IMR-90 (cell line): ENCODE measurements at regions not wholly inside any gene's neighbourhood (a gene's known extent, or its start where the extent isn't known, plus 50 kb on each side); places are given as distances from the start of the nearest gene placed in this dataset.

Source experiments
- ATAC-seq: fragments of 200-7000 bp; cut with Tn5 transposase; 2 replicates; pipeline ENCODE4 v1.9.1; 2020; ENCODE audit warnings: low read depth, mild to moderate bottlenecking, moderate library complexity
- BruUV-seq: library from RNA; stranded (reverse); fragments of 400-500 nt; replicated peaks from 2 replicates; lab custom pipeline; 2021; lab: Mats Ljungman, UMichigan
- CTCF ChIA-PET: fragments of 300-600 bp; formaldehyde crosslinking; extraction: SDS; loops from one replicate; lab custom pipeline; 2021; ENCODE audit warnings: antibody characterized with exemption; lab: Yijun Ruan, JAX
- POLR2A ChIA-PET: fragments of 300-600 bp; sonication (Branson Sonifier 250); formaldehyde crosslinking; loops from one replicate; lab custom pipeline; 2022; ENCODE audit warnings: antibody characterized with exemption; ENCODE audit not compliant: unreplicated experiment; lab: Charles Lee
- DNase-seq: peaks from one replicate; pipeline ENCODE4 v3.0.0; 2013
- H2AFZ ChIP-seq: replicated peaks from 2 replicates; pipeline ENCODE3; 2013; ENCODE audit warnings: low read length, mild to moderate bottlenecking; ENCODE audit not compliant: poor library complexity
- H2AK5ac ChIP-seq: 2 replicates; pipeline ENCODE4 v1.6.1; 2013; ENCODE audit warnings: low read depth, low read length, inconsistent platforms
- H2AK9ac ChIP-seq: replicated peaks from 2 replicates; pipeline ENCODE3; 2013; ENCODE audit warnings: mild to moderate bottlenecking, low read depth, low read length, moderate library complexity; ENCODE audit not compliant: poor library complexity
- H2BK120ac ChIP-seq: 2 replicates; pipeline ENCODE4 v1.6.1; 2013; ENCODE audit warnings: low read depth, low read length, inconsistent platforms
- H2BK15ac ChIP-seq: 3 replicates; pipeline ENCODE4 v1.6.1; 2013; ENCODE audit warnings: low read depth, low read length, inconsistent platforms
- H2BK20ac ChIP-seq: 2 replicates; pipeline ENCODE4 v1.6.1; 2013; ENCODE audit warnings: low read depth, mild to moderate bottlenecking, inconsistent platforms, low read length, moderate library complexity
- H2BK5ac ChIP-seq: 2 replicates; pipeline ENCODE4 v1.6.1; 2013; ENCODE audit warnings: mild to moderate bottlenecking, low read depth, low read length, inconsistent platforms; ENCODE audit not compliant: poor library complexity, severe bottlenecking
- H3K14ac ChIP-seq: replicated peaks from 2 replicates; pipeline ENCODE4 v1.6.1; 2013; ENCODE audit warnings: low read depth, low read length, inconsistent platforms
- H3K18ac ChIP-seq: 2 replicates; pipeline ENCODE4 v1.6.1; 2013; ENCODE audit warnings: low read depth, low read length, control low read depth
- H3K23ac ChIP-seq: 2 replicates; pipeline ENCODE4 v1.6.1; 2013; ENCODE audit warnings: low read depth, low read length, inconsistent platforms
- H3K27ac ChIP-seq: 2 replicates; pipeline ENCODE4 v1.5.1; 2013; ENCODE audit warnings: mild to moderate bottlenecking, control low read depth, low read length; ENCODE audit not compliant: insufficient read depth
- H3K27me3 ChIP-seq: 2 replicates; pipeline ENCODE4 v1.6.1; 2013; ENCODE audit warnings: low read length; ENCODE audit not compliant: control insufficient read depth, insufficient read depth
- H3K36me3 ChIP-seq: 2 replicates; pipeline ENCODE4 v1.6.1; 2013; ENCODE audit warnings: low read length, mixed read lengths; ENCODE audit not compliant: control insufficient read depth, insufficient read depth
- H3K4ac ChIP-seq: 2 replicates; pipeline ENCODE4 v1.6.1; 2013; ENCODE audit warnings: low read depth, low read length, inconsistent platforms
- H3K4me1 ChIP-seq: 2 replicates; pipeline ENCODE4 v1.6.1; 2013; ENCODE audit warnings: low read length, mixed read lengths; ENCODE audit not compliant: control insufficient read depth, insufficient read depth
- H3K4me2 ChIP-seq: 2 replicates; pipeline ENCODE4 v1.6.1; 2013; ENCODE audit warnings: low read depth, mild to moderate bottlenecking, control low read depth, low read length, moderate library complexity
- H3K4me3 ChIP-seq: 2 replicates; pipeline ENCODE4 v1.5.1; 2013; ENCODE audit warnings: low read depth, mild to moderate bottlenecking, control low read depth, low read length, moderate library complexity; ENCODE audit not compliant: insufficient read depth
- H3K56ac ChIP-seq: 2 replicates; pipeline ENCODE4 v1.6.1; 2013; ENCODE audit warnings: low read length, inconsistent platforms; ENCODE audit not compliant: insufficient read depth; ENCODE audit errors: extremely low read depth
- H3K79me1 ChIP-seq, 2 experiments: 2 replicates each; pipeline ENCODE4 v1.6.1; 2013; ENCODE audit warnings: low read length in 2 of 2, inconsistent platforms in 1 of 2, low read depth in 1 of 2
- H3K9ac ChIP-seq: 2 replicates; pipeline ENCODE4 v1.6.1; 2013; ENCODE audit warnings: low read depth, low read length, control low read depth
- H3K9me1 ChIP-seq: 2 replicates; pipeline ENCODE4 v1.6.1; 2013; ENCODE audit warnings: low read length, inconsistent platforms; ENCODE audit not compliant: insufficient read depth
- H3K9me3 ChIP-seq: 2 replicates; pipeline ENCODE4 v1.6.1; 2013; ENCODE audit warnings: low read length; ENCODE audit not compliant: control insufficient read depth, insufficient read depth
- H4K20me1 ChIP-seq: 2 replicates; pipeline ENCODE4 v1.6.1; 2013; ENCODE audit warnings: low read length, inconsistent platforms; ENCODE audit not compliant: insufficient read depth
- H4K5ac ChIP-seq: 2 replicates; pipeline ENCODE4 v1.6.1; 2013; ENCODE audit warnings: mild to moderate bottlenecking, low read depth, low read length, control low read depth
- H4K8ac ChIP-seq, 2 experiments: 2 replicates each; pipeline ENCODE4 v1.6.1; 2013; ENCODE audit warnings: low read depth in 2 of 2, low read length in 2 of 2, control low read depth in 1 of 2, inconsistent platforms in 1 of 2
- H4K91ac ChIP-seq: 2 replicates; pipeline ENCODE4 v1.6.1; 2013; ENCODE audit warnings: low read depth, low read length, inconsistent platforms; ENCODE audit not compliant: insufficient read depth
- BHLHE40 ChIP-seq: fragments of 150-350 bp; IDR thresholded peaks from 2 replicates; pipeline ENCODE4 v1.6.1; 2016; ENCODE audit warnings: mild to moderate bottlenecking, low read depth, low read length
- CEBPB ChIP-seq: IDR thresholded peaks from 2 replicates; pipeline ENCODE4 v1.6.1; 2012; ENCODE audit warnings: low read depth, low read length, improper control_type of control experiment
- CHD1 ChIP-seq: IDR thresholded peaks from 2 replicates; pipeline ENCODE4 v1.6.1; 2012; ENCODE audit warnings: low read depth, low read length, improper control_type of control experiment
- CTCF ChIP-seq: conservative IDR thresholded peaks from 2 replicates; pipeline ENCODE4 v1.5.1; 2012; ENCODE audit warnings: mild to moderate bottlenecking, low read depth, low read length, improper control_type of control experiment
- ELK1 ChIP-seq: fragments of 150-350 bp; IDR thresholded peaks from 2 replicates; pipeline ENCODE4 v1.6.1; 2016; ENCODE audit warnings: low read depth, mild to moderate bottlenecking, low read length, moderate library complexity, borderline replicate concordance
- FOS ChIP-seq: fragments of 150-350 bp; IDR thresholded peaks from 2 replicates; pipeline ENCODE4 v1.6.1; 2016; ENCODE audit warnings: low read depth, low read length
- MAFK ChIP-seq: IDR thresholded peaks from 2 replicates; pipeline ENCODE4 v1.6.1; 2012; ENCODE audit warnings: low read depth, low read length, improper control_type of control experiment
- MAZ ChIP-seq: IDR thresholded peaks from 2 replicates; pipeline ENCODE4 v1.6.1; 2012; ENCODE audit warnings: low read depth, mild to moderate bottlenecking, low read length, improper control_type of control experiment, moderate library complexity, borderline replicate concordance
- MXI1 ChIP-seq: IDR thresholded peaks from 2 replicates; pipeline ENCODE4 v1.6.1; 2012; ENCODE audit warnings: low read depth, mild to moderate bottlenecking, low read length, moderate library complexity, borderline replicate concordance
- NFE2L2 ChIP-seq: fragments of 150-350 bp; IDR thresholded peaks from 2 replicates; pipeline ENCODE4 v1.6.1; 2016; ENCODE audit warnings: low read depth, mild to moderate bottlenecking, low read length
- POLR2A ChIP-seq: IDR thresholded peaks from 2 replicates; pipeline ENCODE4 v1.6.1; 2012; ENCODE audit warnings: mild to moderate bottlenecking, low read depth, low read length
- RAD21 ChIP-seq: IDR thresholded peaks from 2 replicates; pipeline ENCODE4 v1.6.1; 2012; ENCODE audit warnings: low read length, improper control_type of control experiment
- RCOR1 ChIP-seq: IDR thresholded peaks from 2 replicates; pipeline ENCODE4 v1.6.1; 2012; ENCODE audit warnings: mild to moderate bottlenecking, low read length, improper control_type of control experiment; ENCODE audit not compliant: insufficient replicate concordance
- RFX5 ChIP-seq: IDR thresholded peaks from 2 replicates; pipeline ENCODE4 v1.8.0; 2012; ENCODE audit warnings: low read depth, mild to moderate bottlenecking, low read length, moderate library complexity
- SMC3 ChIP-seq: fragments of 150-350 bp; IDR thresholded peaks from 2 replicates; pipeline ENCODE4 v1.6.1; 2016; ENCODE audit warnings: low read depth, mild to moderate bottlenecking, antibody characterized with exemption, low read length, moderate library complexity
- USF2 ChIP-seq: fragments of 150-350 bp; IDR thresholded peaks from 2 replicates; pipeline ENCODE4 v1.6.1; 2017; ENCODE audit warnings: mild to moderate bottlenecking, antibody characterized with exemption, low read length, low read depth
- dilution Hi-C: fragments of 300-500 bp; cut with HindIII; formaldehyde crosslinking; loops from one replicate; pipeline ENCODE4 v1.14.3; 2018; ENCODE audit warnings: low sequenced_read_pairs; ENCODE audit not compliant: unreplicated experiment
- in situ Hi-C: fragments of 300-500 bp; cut with MboI; formaldehyde crosslinking; loops from 3 replicates; pipeline ENCODE4 v1.14.3; 2019; ENCODE audit warnings: low sequenced_read_pairs, inconsistent platforms, mixed read lengths
- intact Hi-C: fragments of 100-400 bp; cut with micrococcal nuclease; formaldehyde crosslinking; loops from 2 replicates; pipeline ENCODE4 v1.10.0; 2022

GRCh38 chr10:59960751-59961150 is 54.4 kb upstream of the CCDC6 start:
- no peaks in the 10 kb centered on the region for H4K20me1 ChIP-seq
- CTCF ChIA-PET: interaction anchor here (1.1 kb wide), 1 partner anchor 54 kb away, joined by 3 read pairs; the partner anchor contains the start of gene CCDC6
- H4K91ac ChIP-seq: no peak overlapping the region
- no peak for DNase-seq
- POLR2A ChIA-PET: no interaction called here
- no peak overlapping the region for H3K4me2 ChIP-seq
- no peak for TF ChIP-seq SMC3
- TF ChIP-seq CTCF: no peak
- no peak for TF ChIP-seq CEBPB
- no peak for TF ChIP-seq USF2
- no peak for TF ChIP-seq ELK1
- TF ChIP-seq POLR2A: no peak
- no peak for TF ChIP-seq MAFK
- TF ChIP-seq RFX5: no peak
- no peak for TF ChIP-seq CHD1
- TF ChIP-seq RAD21: no peak
- no peak for TF ChIP-seq MAZ
- TF ChIP-seq NFE2L2: no peak
- no peak for TF ChIP-seq BHLHE40
- TF ChIP-seq MXI1: no peak
- TF ChIP-seq RCOR1: no peak
- TF ChIP-seq FOS: no peak
- H3K18ac ChIP-seq: no peak overlapping the region
- no peak for ATAC-seq
- no peak overlapping the region for H2BK5ac ChIP-seq
- H2BK20ac ChIP-seq: no peak overlapping the region
- no peak overlapping the region for H2BK15ac ChIP-seq
- no peak overlapping the region for H3K56ac ChIP-seq
- in situ Hi-C loops (no loop called here), intact Hi-C loops (no loop called here), dilution Hi-C loops (no loop called here)
- H2BK120ac ChIP-seq: no peak overlapping the region
- H3K27ac ChIP-seq: no peak overlapping the region
- no TSS peak for BruUV-seq
- H3K9ac ChIP-seq: no peak overlapping the region
- H3K4me3 ChIP-seq: no peak overlapping the region
- no peaks in the 10 kb centered on the region for H3K36me3 ChIP-seq
- H3K27me3 ChIP-seq: no peaks in the 10 kb centered on the region
- no peaks in the 10 kb centered on the region for H3K4me1 ChIP-seq
- no peaks in the 10 kb centered on the region for H3K79me1 ChIP-seq
- no peaks in the 10 kb centered on the region for H3K9me1 ChIP-seq
- no peak overlapping the region for H3K23ac ChIP-seq
- no peak overlapping the region for H3K4ac ChIP-seq
- no peak overlapping the region for H2AFZ ChIP-seq
- no peak overlapping the region for H2AK5ac ChIP-seq
- H3K14ac ChIP-seq: no peak overlapping the region
- no peaks in the 10 kb centered on the region for H3K9me3 ChIP-seq
- no peak overlapping the region for H2AK9ac ChIP-seq
- no peak overlapping the region for H4K8ac ChIP-seq
- H4K5ac ChIP-seq: no peak overlapping the region
